K562 (cell line): ENCODE measurements at regions not wholly inside any gene's neighbourhood (a gene's known extent, or its start where the extent isn't known, plus 50 kb on each side); places are given as distances from the start of the nearest gene placed in this dataset.

ENCODE experiments used
- ATAC-seq: fragments of 200-7000 bp; cut with Tn5 transposase; 3 replicates; pipeline ENCODE4 v1.9.1; 2020; ENCODE audit warnings: moderate library complexity
- BruUV-seq: library from RNA; stranded (reverse); fragments of 400-500 nt; replicated peaks from 2 replicates; lab custom pipeline; 2021; lab: Mats Ljungman, UMichigan
- CTCF ChIA-PET: fragments of 300-600 bp; formaldehyde crosslinking; extraction: SDS; loops from one replicate; lab custom pipeline; 2021; ENCODE audit warnings: low intra/inter-chr PET ratio; lab: Yijun Ruan, JAX
- POLR2A ChIA-PET: fragments of 300-600, 350-650 bp; sonication (Branson Sonifier 250); formaldehyde crosslinking; extraction: SDS; loops from one replicate; lab custom pipeline; 2021; ENCODE audit warnings: antibody characterized with exemption, inconsistent platforms; lab: Yijun Ruan, JAX
- DNase-seq, 4 experiments: peaks; one replicate each; pipeline versions ENCODE4 v3.0.0 to v3.0.0-alpha.2; 2011 to 2018; ENCODE audit warnings: low spot score in 3 of 4, mixed read lengths in 3 of 4; ENCODE audit errors: extremely low read depth in 1 of 4
- FAIRE-seq: peaks from 2 replicates; lab custom pipeline; 2011; peaks lifted over from hg19 to GRCh38; lab: Jason Lieb, UNC
- H2AFZ ChIP-seq: 2 replicates; pipeline ENCODE4 v1.6.0; 2011; ENCODE audit warnings: low read depth, low read length, control low read depth, inconsistent platforms
- H3K27ac ChIP-seq: fragments of 200-600 bp; 3 replicates; pipeline ENCODE4 v1.8.0; 2011; ENCODE audit warnings: low read depth, mild to moderate bottlenecking, control low read depth, inconsistent platforms, low read length, moderate library complexity, mixed read lengths; ENCODE audit errors: extremely low read depth
- H3K27me3 ChIP-seq, 2 experiments: fragments of 300-600 bp in 1 of 2; 2 replicates in 1 of 2; 3 replicates in 1 of 2; pipeline versions ENCODE4 v1.6.0 to v1.8.0; 2011; ENCODE audit warnings: inconsistent platforms in 2 of 2, low read length in 2 of 2, mild to moderate bottlenecking in 1 of 2, mixed read lengths in 1 of 2, moderate library complexity in 1 of 2; ENCODE audit not compliant: control insufficient read depth in 2 of 2, insufficient read depth in 2 of 2
- H3K36me3 ChIP-seq: fragments of 300-600 bp; 3 replicates; pipeline ENCODE4 v1.8.0; 2011; ENCODE audit warnings: mild to moderate bottlenecking, low read length, inconsistent platforms; ENCODE audit not compliant: control insufficient read depth, insufficient read depth
- H3K4me1 ChIP-seq, 2 experiments: fragments of 200-600 bp in 1 of 2; replicated peaks in 1 of 2; 2 replicates in 1 of 2; 3 replicates in 1 of 2; pipeline versions ENCODE4 v1.5.1 to v1.8.0; 2011; ENCODE audit warnings: inconsistent platforms in 2 of 2, low read length in 2 of 2, mild to moderate bottlenecking in 1 of 2, mixed read lengths in 1 of 2, moderate library complexity in 1 of 2; ENCODE audit not compliant: control insufficient read depth in 2 of 2, insufficient read depth in 2 of 2
- H3K4me2 ChIP-seq: 2 replicates; pipeline ENCODE4 v1.6.1; 2011; ENCODE audit warnings: low read length, control low read depth, inconsistent platforms, mixed read lengths; ENCODE audit not compliant: insufficient read depth
- H3K4me3 ChIP-seq: fragments of 200-600 bp; sonication (generic), shearing (Covaris generic); 2 replicates; pipeline ENCODE4 v1.5.1; 2016; ENCODE audit warnings: control low read depth, inconsistent platforms
- H3K79me2 ChIP-seq: fragments of 200-600 bp; 3 replicates; pipeline ENCODE4 v1.8.0; 2011; ENCODE audit warnings: low read length, inconsistent platforms; ENCODE audit not compliant: control insufficient read depth, insufficient read depth
- H3K9ac ChIP-seq, 2 experiments: 2 replicates each; pipeline versions ENCODE4 v1.6.0 to v1.6.1; 2011; ENCODE audit warnings: low read depth in 2 of 2, low read length in 2 of 2, control low read depth in 1 of 2, inconsistent platforms in 1 of 2, mild to moderate bottlenecking in 1 of 2, mixed read lengths in 1 of 2; ENCODE audit not compliant: insufficient read depth in 1 of 2
- H3K9me1 ChIP-seq: one replicate; pipeline ENCODE4 v1.6.0; 2011; ENCODE audit warnings: inconsistent platforms, mild to moderate bottlenecking, low read length, moderate library complexity; ENCODE audit not compliant: control insufficient read depth, insufficient read depth
- H3K9me3 ChIP-seq: replicated peaks from 2 replicates; pipeline ENCODE4 v1.5.1; 2011; ENCODE audit warnings: low read depth, low read length, inconsistent platforms; ENCODE audit not compliant: control insufficient read depth, insufficient read depth
- H4K20me1 ChIP-seq: replicated peaks from 2 replicates; pipeline ENCODE4 v1.6.1; 2011; ENCODE audit warnings: low read length, inconsistent platforms, mixed read lengths; ENCODE audit not compliant: control insufficient read depth, insufficient read depth
- ARID1B ChIP-seq: fragments of 450-650 bp; IDR thresholded peaks from 2 replicates; pipeline ENCODE4 v1.6.1; 2016; ENCODE audit warnings: antibody characterized with exemption, mild to moderate bottlenecking, inconsistent platforms
- BACH1 ChIP-seq: fragments of 200-800 bp; sonication (Bioruptor generic); IDR thresholded peaks from 2 replicates; pipeline ENCODE4 v1.6.1; 2016; ENCODE audit warnings: missing genetic modification characterization, missing compliant biosample characterization
- BMI1 ChIP-seq: fragments of 150-350 bp; IDR thresholded peaks from 2 replicates; pipeline ENCODE4 v1.6.1; 2014; ENCODE audit warnings: low read length
- CBX1 ChIP-seq: sonication (generic); IDR thresholded peaks from 2 replicates; pipeline ENCODE4 v1.6.1; 2016; ENCODE audit warnings: antibody characterized with exemption, low read depth, mild to moderate bottlenecking
- DNMT1 ChIP-seq: fragments of 450-650 bp; IDR thresholded peaks from 2 replicates; pipeline ENCODE4 v1.6.1; 2016; ENCODE audit warnings: antibody characterized with exemption, mild to moderate bottlenecking
- FUS ChIP-seq: fragments of 200-400 bp; formaldehyde crosslinking; optimal IDR thresholded peaks from 2 replicates; pipeline ENCODE3; 2017; ENCODE audit warnings: low read depth, low read length
- GTF2B ChIP-seq: IDR thresholded peaks from 2 replicates; pipeline ENCODE4 v1.6.1; 2011; ENCODE audit not compliant: insufficient read length; ENCODE audit errors: extremely low read depth
- HDAC8 ChIP-seq: fragments of 450-650 bp; IDR thresholded peaks from 2 replicates; pipeline ENCODE4 v1.6.1; 2016; ENCODE audit warnings: mild to moderate bottlenecking, missing genetic modification characterization, moderate library complexity, missing compliant biosample characterization
- HIVEP1 ChIP-seq: fragments of 250-450 bp; sonication (Bioruptor Pico); IDR thresholded peaks from 2 replicates; pipeline ENCODE4 v1.4.0; 2020; ENCODE audit warnings: mild to moderate bottlenecking
- KHSRP ChIP-seq: fragments of 450-650 bp; IDR thresholded peaks from 2 replicates; pipeline ENCODE4 v1.6.1; 2017
- MLX ChIP-seq, 2 experiments: fragments of 450-650 bp in 1 of 2; sonication (generic) in 1 of 2; formaldehyde crosslinking; conservative IDR thresholded peaks; 2 replicates each; pipeline versions ENCODE4 v1.4.0 to v1.8.1; 2020 to 2022; ENCODE audit warnings: mild to moderate bottlenecking in 1 of 2, missing genetic modification reagents in 1 of 2
- POLR2AphosphoS2 ChIP-seq: IDR thresholded peaks from 2 replicates; pipeline ENCODE4 v1.6.1; 2012; ENCODE audit warnings: low read length, improper control_type of control experiment
- SP1 ChIP-seq: sonication (generic); formaldehyde crosslinking; IDR thresholded peaks from 2 replicates; pipeline ENCODE4 v1.8.1; 2022; ENCODE audit warnings: mild to moderate bottlenecking, missing genetic modification reagents
- TARDBP ChIP-seq: fragments of 450-650 bp; IDR thresholded peaks from 2 replicates; pipeline ENCODE4 v1.6.1; 2016
- ZBTB49 ChIP-seq: sonication (generic); formaldehyde crosslinking; IDR thresholded peaks from 2 replicates; pipeline ENCODE4 v1.8.0; 2022; ENCODE audit warnings: missing genetic modification reagents, mild to moderate bottlenecking, borderline replicate concordance
- ZNF76 ChIP-seq: fragments of 250-450 bp; sonication (Bioruptor Pico); IDR thresholded peaks from 2 replicates; pipeline ENCODE4 v1.4.0; 2020; ENCODE audit warnings: mild to moderate bottlenecking, moderate library complexity, borderline replicate concordance
- WGBS: fragments of 100-300 bp; shearing (Covaris generic); methylation state at CpG from one replicate; pipeline ENCODE4 v1.1.6; 2016; ENCODE audit warnings: low coverage, mixed read lengths; ENCODE audit not compliant: insufficient coverage; ENCODE audit errors: missing lambda C conversion rate; 5-methylcytosine and 5-hydroxymethylcytosine counted together
- in situ Hi-C: fragments of 300-500 bp; cut with MboI; formaldehyde crosslinking; loops from 4 replicates; pipeline ENCODE4 v1.15.0; 2018; ENCODE audit warnings: inconsistent platforms, mixed read lengths
- intact Hi-C: fragments of 100-400 bp; cut with micrococcal nuclease; formaldehyde crosslinking; loops from 2 replicates; pipeline ENCODE4 v1.14.2; 2022

- no peak for FAIRE-seq
- intact Hi-C loops, result no loop called here
- Histone ChIP-seq H3K4me2 (no peak overlapping the region), H3K9me3 (no peaks in the 10 kb centered on the region), H3K4me1 (peaks cover 0 to 6% of the 10 kb centered on the region in 2 experiments; a peak in 2 of 5 replicates), H3K36me3 (no peaks in the 10 kb centered on the region), H3K27me3 (no peaks in the 10 kb centered on the region), H3K27ac (no peak overlapping the region)
- CTCF ChIA-PET, result interaction anchor here (0.6 kb wide), 1 partner anchor 17 kb away, joined by 3 read pairs; no protein-coding TSS in a partner anchor
- TF ChIP-seq BACH1 (tag) (no peak), ZNF76 (CRISPR knock-in tag) (no peak), BMI1 (no peak), HIVEP1 (CRISPR knock-in tag) (no peak), SP1 (CRISPR knock-in tag) (no peak), MLX (CRISPR knock-in tag; conservative IDR thresholded peaks at IDR 0.05) (no peak), DNMT1 (no peak), HDAC8 (no peak), ARID1B (no peak), KHSRP (no peak), TARDBP (no peak), ZBTB49 (CRISPR knock-in tag) (no peak), GTF2B (no peak), CBX1 (no peak), POLR2AphosphoS2 (no peak), FUS (no peak)
- TF ChIP-seq, all 486 proteins: peak for 0
- Histone ChIP-seq H3K4me3 (no peak overlapping the region), H2AFZ (no peak overlapping the region), H3K79me2 (no peaks in the 10 kb centered on the region), H3K9ac (no peak overlapping the region), H4K20me1 (no peaks in the 10 kb centered on the region), H3K9me1 (no peaks in the 10 kb centered on the region)
- BruUV-seq, result no TSS peak
- POLR2A ChIA-PET, result interaction anchor here (1.0 to 2.1 kb wide), 3 partner anchors 12 to 615 kb away, joined by 3 to 5 read pairs (median 3); no protein-coding TSS in a partner anchor
- in situ Hi-C loops, result no loop called here
- ATAC-seq (no peak), DNase-seq (no peak)
- 66% methylated on average over 2 of the region's 2 CpGs for WGBS
Observed at GRCh38 chr3:193964517-193964880, 171.4 kb upstream of the HES1 start.
